NB4 (cell line): ENCODE measurements at regions not wholly inside any gene's neighbourhood (a gene's known extent, or its start where the extent isn't known, plus 50 kb on each side); places are given as distances from the start of the nearest gene placed in this dataset.

Experiments
- DNase-seq: peaks from one replicate; pipeline ENCODE4 v3.0.0; 2010; ENCODE audit warnings: low read depth
- H3K4me3 ChIP-seq: one replicate; pipeline ENCODE4 v1.5.1; 2011; ENCODE audit warnings: mild to moderate bottlenecking, low read depth, low read length, moderate library complexity
- MYC ChIP-seq: IDR thresholded peaks from 2 replicates; pipeline ENCODE4 v1.6.1; 2011; ENCODE audit warnings: low read depth, low read length
- POLR2A ChIP-seq: IDR thresholded peaks from 2 replicates; pipeline ENCODE4 v1.6.1; 2011; ENCODE audit warnings: mild to moderate bottlenecking; ENCODE audit not compliant: insufficient read length; ENCODE audit errors: extremely low read depth
- TF ChIP-seq, protein P1 (sequence below): IDR thresholded peaks from 2 replicates; pipeline ENCODE4 v1.6.1; 2011; ENCODE audit warnings: low read depth, low read length
- TF ChIP-seq, protein P2 (sequence below): IDR thresholded peaks from one replicate; pipeline ENCODE4 v1.5.1; 2012; ENCODE audit warnings: low read depth, low read length

DNA sequence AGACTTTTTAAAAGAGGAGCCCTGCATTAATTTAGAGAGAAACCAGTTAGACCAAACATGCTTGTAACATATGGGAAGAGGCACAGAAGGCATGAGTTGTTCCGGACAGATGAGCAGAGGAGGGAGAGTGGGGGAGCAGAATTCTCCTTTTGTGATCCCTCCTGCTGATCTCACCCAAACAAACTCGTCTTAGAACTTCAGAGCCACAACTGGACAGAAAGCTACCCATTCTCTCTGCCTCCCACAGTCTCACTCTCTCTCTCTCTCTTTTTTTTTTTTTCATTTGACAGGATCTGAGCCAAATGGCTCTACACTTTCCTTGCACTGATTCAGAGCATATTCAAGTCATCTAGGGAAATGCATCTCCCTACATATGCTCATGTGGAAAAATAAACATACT lies 196.0 kb upstream of the PAPPA start:
- TF ChIP-seq MYC (no peak), POLR2A (no peak)
- TF ChIP-seq, protein P1, sequence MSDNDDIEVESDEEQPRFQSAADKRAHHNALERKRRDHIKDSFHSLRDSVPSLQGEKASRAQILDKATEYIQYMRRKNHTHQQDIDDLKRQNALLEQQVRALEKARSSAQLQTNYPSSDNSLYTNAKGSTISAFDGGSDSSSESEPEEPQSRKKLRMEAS = no peak
- TF ChIP-seq, protein P2, sequence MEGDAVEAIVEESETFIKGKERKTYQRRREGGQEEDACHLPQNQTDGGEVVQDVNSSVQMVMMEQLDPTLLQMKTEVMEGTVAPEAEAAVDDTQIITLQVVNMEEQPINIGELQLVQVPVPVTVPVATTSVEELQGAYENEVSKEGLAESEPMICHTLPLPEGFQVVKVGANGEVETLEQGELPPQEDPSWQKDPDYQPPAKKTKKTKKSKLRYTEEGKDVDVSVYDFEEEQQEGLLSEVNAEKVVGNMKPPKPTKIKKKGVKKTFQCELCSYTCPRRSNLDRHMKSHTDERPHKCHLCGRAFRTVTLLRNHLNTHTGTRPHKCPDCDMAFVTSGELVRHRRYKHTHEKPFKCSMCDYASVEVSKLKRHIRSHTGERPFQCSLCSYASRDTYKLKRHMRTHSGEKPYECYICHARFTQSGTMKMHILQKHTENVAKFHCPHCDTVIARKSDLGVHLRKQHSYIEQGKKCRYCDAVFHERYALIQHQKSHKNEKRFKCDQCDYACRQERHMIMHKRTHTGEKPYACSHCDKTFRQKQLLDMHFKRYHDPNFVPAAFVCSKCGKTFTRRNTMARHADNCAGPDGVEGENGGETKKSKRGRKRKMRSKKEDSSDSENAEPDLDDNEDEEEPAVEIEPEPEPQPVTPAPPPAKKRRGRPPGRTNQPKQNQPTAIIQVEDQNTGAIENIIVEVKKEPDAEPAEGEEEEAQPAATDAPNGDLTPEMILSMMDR = no peak
- no peak overlapping the region for H3K4me3 ChIP-seq
- no peak for DNase-seq

DNA sequence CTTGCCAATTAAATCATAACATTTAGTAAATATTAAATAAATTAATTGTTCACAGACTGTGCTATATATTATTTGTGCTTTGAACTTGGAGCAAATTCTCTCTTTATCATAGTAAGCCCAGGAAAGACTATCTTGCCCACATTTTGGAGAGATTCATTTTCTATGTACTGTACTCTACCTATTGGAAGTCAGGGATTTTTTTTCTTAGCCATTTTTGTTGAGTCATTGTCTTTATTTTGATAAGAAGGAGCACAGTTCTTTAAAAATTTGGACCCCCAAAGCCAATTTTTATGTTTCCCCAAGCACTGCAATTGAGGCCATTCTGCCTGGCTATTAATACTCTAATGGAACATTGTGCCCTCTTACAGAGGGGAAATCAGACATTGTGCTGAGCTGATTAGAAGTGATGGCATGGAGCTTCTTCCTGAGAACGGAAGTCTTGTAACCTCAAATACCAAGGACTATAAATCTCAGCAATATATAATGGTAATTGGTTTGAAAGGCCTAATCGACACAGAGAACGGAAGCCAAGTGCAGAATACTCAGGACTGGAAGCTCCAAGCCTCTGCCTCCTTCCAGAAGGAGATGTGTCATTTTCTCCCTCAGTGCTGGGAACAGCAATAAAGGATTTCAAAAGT lies 188.8 kb upstream of the PAPPA start:
- H3K4me3 ChIP-seq = no peak overlapping the region
- DNase-seq = no peak
- TF ChIP-seq, protein P1 = no peak

DNA sequence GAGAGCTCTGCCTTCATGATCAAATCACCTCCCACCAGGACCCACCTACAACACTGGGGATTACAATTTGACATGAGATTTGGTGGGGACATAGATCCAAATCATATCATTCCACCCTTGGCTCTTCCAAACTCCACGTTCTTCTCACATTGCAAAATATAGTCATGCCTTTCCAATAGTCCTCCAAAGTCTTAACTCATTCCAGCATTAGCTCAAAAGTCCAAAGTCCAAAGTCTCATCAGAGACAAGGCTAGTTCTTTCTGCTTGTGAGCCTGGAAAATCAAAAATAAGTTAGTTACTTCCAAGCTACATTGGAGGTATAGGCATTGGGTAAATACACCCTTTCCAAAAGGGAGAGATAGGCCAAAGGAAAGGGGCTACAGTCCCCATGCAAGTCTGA lies 186.9 kb upstream of the PAPPA start:
- no peak overlapping the region for H3K4me3 ChIP-seq
- TF ChIP-seq, protein P2 = no peak
- TF ChIP-seq, protein P1 = no peak
- TF ChIP-seq MYC (no peak), POLR2A (no peak)
- DNase-seq = no peak

DNA sequence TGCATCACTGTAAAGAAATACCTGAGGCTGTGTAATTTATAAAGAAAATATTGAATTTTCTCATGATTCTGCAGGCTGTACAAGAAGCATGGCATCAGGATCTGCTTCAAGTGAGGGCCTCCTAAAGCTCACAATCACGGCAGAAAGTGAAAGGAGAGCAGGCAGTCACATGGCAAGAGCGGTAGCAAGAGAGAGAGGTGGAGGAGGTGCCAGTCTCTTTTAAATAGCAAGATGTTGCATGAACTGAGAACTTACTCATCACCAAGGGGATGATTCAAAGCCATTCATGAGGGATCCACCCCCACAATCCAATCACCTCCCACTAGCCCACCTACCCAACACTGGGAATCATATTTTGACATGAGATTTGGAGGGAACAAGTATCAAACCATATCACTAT lies 184.5 kb upstream of the PAPPA start:
- no peak for TF ChIP-seq POLR2A
- TF ChIP-seq, protein P2 = no peak
- TF ChIP-seq, protein P1 = no peak
- no peak for TF ChIP-seq MYC

DNA sequence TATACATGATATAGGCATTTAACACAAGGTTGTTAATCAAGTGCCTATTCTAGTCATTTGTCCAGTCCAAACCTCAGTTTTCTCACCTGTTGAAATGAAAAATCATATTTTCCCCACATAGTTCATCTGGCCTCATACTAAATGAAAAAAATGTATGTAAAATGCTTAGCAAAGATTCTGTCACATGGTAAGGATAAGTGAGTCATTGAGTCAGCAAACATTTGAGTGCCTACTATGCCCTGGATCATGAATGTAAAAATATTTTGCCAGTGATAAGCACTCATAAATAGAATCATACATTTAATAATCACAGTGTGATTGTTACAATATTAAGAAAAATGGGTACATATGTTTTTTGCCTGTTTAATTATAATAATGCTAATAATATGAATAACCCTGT lies 181.2 kb upstream of the PAPPA start:
- DNase-seq = no peak
- H3K4me3 ChIP-seq = no peak overlapping the region
- TF ChIP-seq MYC (no peak), POLR2A (no peak)
- TF ChIP-seq, protein P1 = no peak
- TF ChIP-seq, protein P2 = no peak

More for the DNA sequence above, 184.5 kb upstream of the PAPPA start:
- DNase-seq = no peak
- H3K4me3 ChIP-seq = no peak overlapping the region

DNA sequence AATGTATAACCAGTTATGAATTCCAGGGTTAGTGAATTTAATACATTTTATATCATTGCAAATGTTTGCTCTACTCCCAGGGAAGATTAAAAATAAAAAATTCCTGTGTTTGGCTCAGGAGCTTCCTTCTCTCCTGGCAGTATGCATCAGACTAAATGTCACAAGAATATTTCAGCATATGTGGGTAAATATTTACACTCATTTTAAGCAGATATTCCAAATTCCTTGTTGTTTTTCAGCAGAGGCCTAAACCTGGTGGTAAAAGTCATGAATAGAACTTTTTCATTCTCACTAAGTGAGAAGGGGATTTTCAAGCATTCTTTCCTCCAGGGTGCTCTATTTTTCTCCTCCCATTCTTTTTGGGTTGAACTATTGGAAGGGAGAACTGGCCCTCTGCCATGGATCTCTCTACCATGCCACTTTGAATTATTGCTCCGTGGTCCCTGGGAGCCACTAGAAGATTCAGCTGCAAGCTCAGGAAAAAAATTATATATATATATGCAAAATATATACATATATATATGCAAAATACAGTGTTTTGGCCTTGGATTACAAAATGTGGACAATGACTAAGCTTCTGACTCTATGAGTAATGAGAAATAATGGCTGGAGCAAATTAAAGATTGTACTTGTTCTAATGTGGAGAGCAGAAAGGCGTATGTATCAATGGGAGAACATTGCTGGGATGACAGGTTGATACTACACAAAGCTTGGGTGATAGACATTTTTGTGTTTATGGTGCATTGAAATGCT lies 180.6 kb upstream of the PAPPA start:
- DNase-seq = no peak
- TF ChIP-seq POLR2A = no peak
- TF ChIP-seq, protein P1 = no peak
- no peak for TF ChIP-seq MYC
- TF ChIP-seq, protein P2 = no peak
- H3K4me3 ChIP-seq = no peak overlapping the region
